ENCODE measurements at regions not wholly inside any gene's neighbourhood (a gene's known extent, or its start where the extent isn't known, plus 50 kb on each side); places are given as distances from the start of the nearest gene placed in this dataset.

DNA sequence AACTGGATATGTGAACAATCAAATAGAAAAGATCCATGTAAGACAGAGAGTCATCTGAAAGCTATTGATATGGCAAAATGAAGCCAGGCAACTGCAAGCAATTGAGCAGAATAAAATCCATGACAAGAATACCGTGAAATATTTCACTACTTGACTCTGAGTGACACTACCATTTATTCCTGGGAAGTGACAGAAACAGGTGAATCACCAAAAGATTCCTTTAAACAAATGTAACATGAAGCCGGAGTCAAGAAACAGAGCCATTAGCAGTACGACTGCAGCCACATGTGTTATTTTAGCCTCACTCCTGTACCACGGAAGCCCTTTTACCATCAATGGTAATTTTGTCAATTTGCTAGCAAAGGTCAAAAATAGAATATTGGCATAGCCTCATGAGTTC, 197.7 kb upstream of the POT1 start:
- H3K27me3 ChIP-seq (ENCODE audit: control insufficient read depth, low read length): no peaks in the 10 kb centered on the region
- no peaks in the 10 kb centered on the region for H3K36me3 ChIP-seq (ENCODE audit: control insufficient read depth, low read length)
- H3K4me2 ChIP-seq (ENCODE audit: low read length): no peak overlapping the region
- H3K9me2 ChIP-seq (replicated peaks; ENCODE audit: control insufficient read depth, low read length): no peaks in the 10 kb centered on the region
- H3F3A ChIP-seq (ENCODE audit: control insufficient read depth, insufficient read depth): no peaks in the 10 kb centered on the region
- H3K4me3 ChIP-seq (ENCODE audit: low read length): no peak overlapping the region
- no peaks in the 10 kb centered on the region for H3K79me2 ChIP-seq (ENCODE audit: control insufficient read depth, low read length)
- H4K20me1 ChIP-seq (ENCODE audit: control insufficient read depth, insufficient read depth, low read depth, low read length): no peaks in the 10 kb centered on the region
- TF ChIP-seq, protein P1, sequence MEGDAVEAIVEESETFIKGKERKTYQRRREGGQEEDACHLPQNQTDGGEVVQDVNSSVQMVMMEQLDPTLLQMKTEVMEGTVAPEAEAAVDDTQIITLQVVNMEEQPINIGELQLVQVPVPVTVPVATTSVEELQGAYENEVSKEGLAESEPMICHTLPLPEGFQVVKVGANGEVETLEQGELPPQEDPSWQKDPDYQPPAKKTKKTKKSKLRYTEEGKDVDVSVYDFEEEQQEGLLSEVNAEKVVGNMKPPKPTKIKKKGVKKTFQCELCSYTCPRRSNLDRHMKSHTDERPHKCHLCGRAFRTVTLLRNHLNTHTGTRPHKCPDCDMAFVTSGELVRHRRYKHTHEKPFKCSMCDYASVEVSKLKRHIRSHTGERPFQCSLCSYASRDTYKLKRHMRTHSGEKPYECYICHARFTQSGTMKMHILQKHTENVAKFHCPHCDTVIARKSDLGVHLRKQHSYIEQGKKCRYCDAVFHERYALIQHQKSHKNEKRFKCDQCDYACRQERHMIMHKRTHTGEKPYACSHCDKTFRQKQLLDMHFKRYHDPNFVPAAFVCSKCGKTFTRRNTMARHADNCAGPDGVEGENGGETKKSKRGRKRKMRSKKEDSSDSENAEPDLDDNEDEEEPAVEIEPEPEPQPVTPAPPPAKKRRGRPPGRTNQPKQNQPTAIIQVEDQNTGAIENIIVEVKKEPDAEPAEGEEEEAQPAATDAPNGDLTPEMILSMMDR (IDR thresholded peaks at IDR 0.05; ENCODE audit: low read depth, low read length, poor library complexity, severe bottlenecking): no peak
- TF ChIP-seq EZH2phosphoT487 (IDR thresholded peaks at IDR 0.05; ENCODE audit: borderline replicate concordance, low read length): no peak
- H3K9me3 ChIP-seq (ENCODE audit: control insufficient read depth, insufficient read depth, low read length): peaks cover 3% of the 10 kb centered on the region; the same call in 1 of the 2 replicates
- no peaks in the 10 kb centered on the region for H3K4me1 ChIP-seq (ENCODE audit: control insufficient read depth, low read length)
- no peak overlapping the region for H3K27ac ChIP-seq (ENCODE audit: low read depth, low read length)

DNA sequence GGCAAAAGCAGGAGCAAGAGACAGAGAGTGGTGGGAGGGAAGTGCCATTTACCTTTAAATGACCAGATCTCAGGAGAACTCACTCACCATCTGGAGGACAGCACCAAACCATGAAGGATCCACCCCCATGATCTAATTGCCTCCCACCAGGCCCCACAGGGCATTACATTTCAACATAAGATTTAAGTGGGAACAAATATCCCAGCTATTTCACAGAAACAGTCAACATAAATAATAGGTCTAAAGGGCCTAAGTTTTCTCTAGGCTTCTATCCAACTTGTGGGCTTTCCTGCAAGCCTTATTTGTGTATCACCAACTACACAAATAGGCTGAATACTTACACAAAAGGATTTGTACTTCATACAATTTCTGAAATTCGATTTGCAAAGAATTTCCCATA, 196.8 kb upstream of the POT1 start:
- H3K4me2 ChIP-seq (ENCODE audit: low read length): no peak overlapping the region
- H3K9me2 ChIP-seq (replicated peaks; ENCODE audit: control insufficient read depth, low read length): no peaks in the 10 kb centered on the region
- H3K79me2 ChIP-seq (ENCODE audit: control insufficient read depth, low read length): no peaks in the 10 kb centered on the region
- TF ChIP-seq EZH2phosphoT487 (IDR thresholded peaks at IDR 0.05; ENCODE audit: borderline replicate concordance, low read length): no peak
- TF ChIP-seq, protein P1 (IDR thresholded peaks at IDR 0.05; ENCODE audit: low read depth, low read length, poor library complexity, severe bottlenecking): no peak
- H3K27ac ChIP-seq (ENCODE audit: low read depth, low read length): no peak overlapping the region
- peaks cover 3% of the 10 kb centered on the region; the same call in 1 of the 2 replicates for H3K9me3 ChIP-seq (ENCODE audit: control insufficient read depth, insufficient read depth, low read length)
- no peaks in the 10 kb centered on the region for H3F3A ChIP-seq (ENCODE audit: control insufficient read depth, insufficient read depth)
- no peaks in the 10 kb centered on the region for H3K36me3 ChIP-seq (ENCODE audit: control insufficient read depth, low read length)
- H3K4me1 ChIP-seq (ENCODE audit: control insufficient read depth, low read length): no peaks in the 10 kb centered on the region
- H3K4me3 ChIP-seq (ENCODE audit: low read length): no peak overlapping the region
- no peaks in the 10 kb centered on the region for H3K27me3 ChIP-seq (ENCODE audit: control insufficient read depth, low read length)
- H4K20me1 ChIP-seq (ENCODE audit: control insufficient read depth, insufficient read depth, low read depth, low read length): no peaks in the 10 kb centered on the region

DNA sequence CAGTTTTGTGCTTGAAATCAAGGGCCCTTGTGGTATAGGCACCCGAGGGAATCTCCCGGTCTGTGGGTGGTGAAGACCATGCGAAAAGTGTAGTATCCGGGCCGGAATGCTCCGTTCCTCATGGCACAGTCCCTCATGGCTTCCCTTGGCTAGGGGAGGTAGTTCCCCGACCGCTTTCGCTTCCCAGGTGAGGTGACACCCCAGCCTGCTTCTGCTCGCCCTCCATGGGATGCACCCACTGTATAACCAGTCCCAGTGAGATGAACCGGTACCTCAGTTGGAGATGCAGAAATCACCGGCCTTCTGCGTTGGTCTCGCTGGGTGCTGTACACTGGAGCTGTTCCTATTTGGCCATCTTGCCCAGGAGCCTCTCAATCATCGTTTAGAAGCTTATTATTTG, 195.7 kb upstream of the POT1 start:
- Histone ChIP-seq H3K27me3 (ENCODE audit: control insufficient read depth, low read length) (no peaks in the 10 kb centered on the region), H3K4me2 (ENCODE audit: low read length) (no peak overlapping the region), H3K4me1 (ENCODE audit: control insufficient read depth, low read length) (no peaks in the 10 kb centered on the region), H3K27ac (ENCODE audit: low read depth, low read length) (no peak overlapping the region), H3K79me2 (ENCODE audit: control insufficient read depth, low read length) (no peaks in the 10 kb centered on the region), H3K9me2 (replicated peaks; ENCODE audit: control insufficient read depth, low read length) (no peaks in the 10 kb centered on the region), H3F3A (ENCODE audit: control insufficient read depth, insufficient read depth) (no peaks in the 10 kb centered on the region), H3K4me3 (ENCODE audit: low read length) (no peak overlapping the region), H4K20me1 (ENCODE audit: control insufficient read depth, insufficient read depth, low read depth, low read length) (no peaks in the 10 kb centered on the region), H3K36me3 (ENCODE audit: control insufficient read depth, low read length) (no peaks in the 10 kb centered on the region), H3K9me3 (ENCODE audit: control insufficient read depth, insufficient read depth, low read length) (peaks cover 3% of the 10 kb centered on the region; the same call in 1 of the 2 replicates)
- TF ChIP-seq, protein P1 (IDR thresholded peaks at IDR 0.05; ENCODE audit: low read depth, low read length, poor library complexity, severe bottlenecking): no peak
- no peak for TF ChIP-seq EZH2phosphoT487 (IDR thresholded peaks at IDR 0.05; ENCODE audit: borderline replicate concordance, low read length)

Data from DOHH2 (cell line).